Fibroblast of lung (primary cell): ENCODE measurements at regions not wholly inside any gene's neighbourhood (a gene's known extent, or its start where the extent isn't known, plus 50 kb on each side); places are given as distances from the start of the nearest gene placed in this dataset.
"Not testable (repeated sequence)": the region's sequence is repeated elsewhere in the genome, so short reads cannot be mapped to it uniquely, and the experiment has no call there.

Experiments used
- DNase-seq, 2 donors: peaks; one replicate each; pipeline versions ENCODE4 v3.0.0 to v3.0.0-alpha.2; 2010; ENCODE audit warnings: low read depth in 2 of 2
- H2AFZ ChIP-seq: 2 replicates; pipeline ENCODE4 v1.5.1; 2012; ENCODE audit warnings: low read length, control low read depth, inconsistent platforms
- H3K27ac ChIP-seq: 2 replicates; pipeline ENCODE4 v1.5.1; 2011; ENCODE audit warnings: low read length, control low read depth; ENCODE audit not compliant: insufficient read depth
- H3K27me3 ChIP-seq: 2 replicates; pipeline ENCODE4 v1.5.1; 2011; ENCODE audit warnings: mild to moderate bottlenecking, low read length; ENCODE audit not compliant: control insufficient read depth, insufficient read depth
- H3K36me3 ChIP-seq: 2 replicates; pipeline ENCODE4 v1.5.1; 2011; ENCODE audit warnings: low read length; ENCODE audit not compliant: control insufficient read depth, insufficient read depth
- H3K4me1 ChIP-seq: 2 replicates; pipeline ENCODE4 v1.5.1; 2011; ENCODE audit warnings: low read length; ENCODE audit not compliant: control insufficient read depth, insufficient read depth; ENCODE audit errors: extremely low read depth
- H3K4me2 ChIP-seq: 2 replicates; pipeline ENCODE4 v1.5.1; 2011; ENCODE audit warnings: low read length, control low read depth; ENCODE audit not compliant: insufficient read depth; ENCODE audit errors: extremely low read depth
- H3K4me3 ChIP-seq, 4 experiments: fragments of 200-600 bp in 1 of 4; sonication (generic) in 1 of 4; replicated peaks in 1 of 4; 2 replicates each; pipeline ENCODE4 v1.5.1; 2011 to 2016; ENCODE audit warnings: low read length in 4 of 4, low read depth in 3 of 4, mild to moderate bottlenecking in 3 of 4, control low read depth in 2 of 4, inconsistent platforms in 1 of 4, mixed read lengths in 1 of 4; ENCODE audit not compliant: insufficient read depth in 1 of 4; ENCODE audit errors: control extremely low read depth in 1 of 4
- H3K79me2 ChIP-seq: 2 replicates; pipeline ENCODE4 v1.5.1; 2012; ENCODE audit warnings: mild to moderate bottlenecking, low read length, inconsistent platforms; ENCODE audit not compliant: control insufficient read depth, insufficient read depth
- H3K9ac ChIP-seq: 2 replicates; pipeline ENCODE4 v1.5.1; 2011; ENCODE audit warnings: mild to moderate bottlenecking, low read length, control low read depth; ENCODE audit not compliant: insufficient read depth
- H3K9me3 ChIP-seq: 2 replicates; pipeline ENCODE4 v1.5.1; 2012; ENCODE audit warnings: low read depth, low read length; ENCODE audit not compliant: control insufficient read depth, insufficient read depth
- H4K20me1 ChIP-seq: 2 replicates; pipeline ENCODE4 v1.5.1; 2011; ENCODE audit warnings: low read length; ENCODE audit not compliant: control insufficient read depth, insufficient read depth; ENCODE audit errors: extremely low read depth
- CTCF ChIP-seq, 2 donors: IDR thresholded peaks in 1 of 2; conservative IDR thresholded peaks in 1 of 2; 1 replicate in 1 of 2; 2 replicates in 1 of 2; pipeline ENCODE4 v1.5.1; 2011 to 2012; ENCODE audit warnings: low read length in 2 of 2, control low read depth in 1 of 2, inconsistent platforms in 1 of 2, low read depth in 1 of 2, mild to moderate bottlenecking in 1 of 2
- EZH2 ChIP-seq: IDR thresholded peaks from 2 replicates; pipeline ENCODE4 v1.5.1; 2012; ENCODE audit warnings: low read length, control low read depth, mild to moderate bottlenecking; ENCODE audit errors: missing control alignments

DNA sequence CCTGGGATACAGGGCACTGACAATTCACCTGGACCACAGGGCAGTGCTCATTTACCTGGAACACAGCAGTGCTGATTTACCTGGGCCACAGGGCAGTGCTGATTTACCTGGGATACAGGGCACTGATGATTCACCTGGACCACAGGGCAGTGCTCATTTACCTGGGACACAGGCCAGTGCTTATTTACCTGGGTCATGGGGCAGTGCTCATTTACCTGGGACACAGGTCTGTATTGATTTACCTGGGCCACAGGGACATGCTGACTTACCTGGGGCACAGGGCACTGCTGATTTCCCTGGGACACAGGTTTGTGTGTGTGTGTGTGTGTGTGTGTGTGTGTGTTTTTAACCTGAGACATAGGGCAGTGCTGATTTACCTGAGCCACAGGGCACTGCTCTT lies 261.7 kb downstream of the MATN1 start:
- no peak overlapping the region for H3K4me3 ChIP-seq
- H3K27me3 ChIP-seq: no peaks in the 10 kb centered on the region
- H4K20me1 ChIP-seq: no peaks in the 10 kb centered on the region
- H3K9me3 ChIP-seq: no peaks in the 10 kb centered on the region
- no peaks in the 10 kb centered on the region for H3K36me3 ChIP-seq
- H3K4me2 ChIP-seq: no peak overlapping the region
- H3K79me2 ChIP-seq: no peaks in the 10 kb centered on the region
- DNase-seq: no peak
- H3K9ac ChIP-seq: no peak overlapping the region
- H2AFZ ChIP-seq: no peak overlapping the region
- no peak overlapping the region for H3K27ac ChIP-seq
- no peak for TF ChIP-seq EZH2
- no peak for TF ChIP-seq CTCF (conservative IDR thresholded peaks at IDR 0.05 in 1 of 2, IDR thresholded peaks at IDR 0.05 in 1 of 2; ENCODE audit: low read depth in 1 of 2, low read length in 2 of 2)
- no peaks in the 10 kb centered on the region for H3K4me1 ChIP-seq

GRCh38 chr1:30460661-30461060 lies 262.7 kb downstream of the MATN1 start:
- Histone ChIP-seq H2AFZ (no peak overlapping the region), H3K4me2 (no peak overlapping the region), H3K36me3 (no peaks in the 10 kb centered on the region), H3K4me3 (no peak overlapping the region), H3K4me1 (no peaks in the 10 kb centered on the region), H3K9me3 (no peaks in the 10 kb centered on the region), H3K27me3 (no peaks in the 10 kb centered on the region), H3K27ac (no peak overlapping the region), H4K20me1 (no peaks in the 10 kb centered on the region), H3K79me2 (no peaks in the 10 kb centered on the region), H3K9ac (no peak overlapping the region)
- DNase-seq: no peak
- TF ChIP-seq CTCF (conservative IDR thresholded peaks at IDR 0.05 in 1 of 2, IDR thresholded peaks at IDR 0.05 in 1 of 2; ENCODE audit: low read depth in 1 of 2, low read length in 2 of 2) (no peak), EZH2 (no peak)

DNA sequence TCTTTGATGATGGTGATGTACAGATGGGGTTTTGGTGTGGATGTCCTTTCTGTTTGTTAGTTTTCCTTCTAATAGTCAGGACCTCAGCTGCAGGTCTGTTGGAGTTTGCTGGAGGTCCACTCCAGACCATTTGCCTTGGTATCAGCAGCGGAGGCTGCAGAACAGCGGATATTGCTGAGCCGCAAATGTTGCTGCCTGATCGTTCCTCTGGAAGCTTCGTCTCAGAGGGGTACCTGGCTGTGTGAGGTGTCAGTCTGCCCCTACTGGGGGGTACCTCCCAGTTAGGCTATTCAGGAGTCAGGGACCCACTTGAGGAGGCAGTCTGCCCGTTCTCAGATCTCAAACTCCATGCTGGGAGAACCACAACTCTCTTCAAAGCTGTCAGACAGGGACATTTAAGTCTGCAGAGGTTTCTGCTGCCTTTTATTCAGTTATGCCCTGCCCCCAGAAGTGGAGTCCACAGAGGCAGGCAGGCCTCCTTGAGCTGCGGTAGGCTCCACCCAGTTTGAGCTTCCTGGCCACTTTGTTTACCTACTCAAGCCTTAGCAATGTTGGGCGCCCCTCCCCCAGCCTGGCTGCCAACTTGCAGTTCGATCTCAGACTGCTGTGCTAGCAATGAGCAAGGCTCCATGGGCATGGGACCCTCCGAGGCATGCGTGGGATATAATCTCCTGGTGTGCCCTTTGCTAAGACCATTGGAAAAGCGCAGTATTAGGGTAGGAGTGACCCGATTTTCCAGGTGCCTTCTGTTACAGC lies 264.5 kb downstream of the MATN1 start:
- H3K4me2 ChIP-seq, H3K9ac ChIP-seq, H2AFZ ChIP-seq, H3K27ac ChIP-seq, H3K4me3 ChIP-seq, H3K27me3 ChIP-seq, H3K9me3 ChIP-seq, H3K79me2 ChIP-seq, H3K36me3 ChIP-seq, H4K20me1 ChIP-seq, DNase-seq, H3K4me1 ChIP-seq: not testable (repeated sequence)
